ENCODE measurements at regions not wholly inside any gene's neighbourhood (a gene's known extent, or its start where the extent isn't known, plus 50 kb on each side); places are given as distances from the start of the nearest gene placed in this dataset.
A peak's percentile ranks its signal among the peaks of the same experiment; 100 is the strongest.

DNA sequence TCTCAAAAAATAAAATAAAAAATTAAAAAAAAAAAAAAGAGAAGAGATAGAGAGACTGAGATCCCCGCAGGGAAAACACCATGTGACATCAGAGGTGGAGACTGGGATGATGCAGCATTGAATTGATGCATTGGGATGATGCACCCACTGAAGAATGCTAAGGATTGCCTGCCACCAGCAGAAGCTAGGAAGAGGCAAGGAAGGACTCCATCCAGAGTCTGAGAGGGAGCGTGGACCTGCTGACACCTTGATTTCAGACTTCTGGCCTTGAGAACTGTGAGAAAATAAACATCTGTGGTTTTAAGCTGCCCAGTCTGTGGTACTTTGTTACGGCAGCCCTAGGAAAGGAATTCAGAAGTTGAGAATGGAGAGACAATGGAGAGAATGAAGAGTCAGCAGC is 89.8 kb upstream of the PRPS1L1 start:
- Histone ChIP-seq H3K4me3 (no peak overlapping the region), H3K27me3 (no peaks in the 10 kb centered on the region), H3K27ac (no peak overlapping the region), H3K4me1 (peaks cover 4% of the 10 kb centered on the region), H3K36me3 (no peaks in the 10 kb centered on the region), H3K9me3 (no peaks in the 10 kb centered on the region)
- no peak for DNase-seq (ENCODE audit: extremely low spot score in 2 of 2)
- intact Hi-C loops (cut with DNase I): no loop called here
- TF ChIP-seq CTCF (IDR thresholded peaks at IDR 0.05) (no peak), POLR2AphosphoS5 (IDR thresholded peaks at IDR 0.05; ENCODE audit: insufficient read depth in 1 of 2, low read depth in 1 of 2) (no peak), POLR2A (IDR thresholded peaks at IDR 0.05) (no peak)

GRCh38 chr7:18119985-18120384 is 92.3 kb upstream of the PRPS1L1 start:
- H3K4me1 ChIP-seq: peaks cover 9% of the 10 kb centered on the region
- no peak overlapping the region for H3K4me3 ChIP-seq
- no peaks in the 10 kb centered on the region for H3K27me3 ChIP-seq
- H3K9me3 ChIP-seq: no peaks in the 10 kb centered on the region
- TF ChIP-seq POLR2AphosphoS5 (IDR thresholded peaks at IDR 0.05; ENCODE audit: insufficient read depth in 1 of 2, low read depth in 1 of 2): no peak
- no peak for TF ChIP-seq CTCF (IDR thresholded peaks at IDR 0.05)
- TF ChIP-seq POLR2A (IDR thresholded peaks at IDR 0.05): no peak
- no peak overlapping the region for H3K27ac ChIP-seq
- intact Hi-C loops (cut with DNase I): no loop called here
- no peaks in the 10 kb centered on the region for H3K36me3 ChIP-seq
- DNase-seq (ENCODE audit: extremely low spot score in 2 of 2): no peak

- intact Hi-C loops (cut with DNase I): no loop called here
- H3K27ac ChIP-seq: no peak overlapping the region
- TF ChIP-seq CTCF (IDR thresholded peaks at IDR 0.05): no peak
- no peak for TF ChIP-seq POLR2A (IDR thresholded peaks at IDR 0.05)
- TF ChIP-seq POLR2AphosphoS5 (IDR thresholded peaks at IDR 0.05; ENCODE audit: insufficient read depth in 1 of 2, low read depth in 1 of 2): no peak
- no peak for DNase-seq (ENCODE audit: extremely low spot score in 2 of 2)
- no peaks in the 10 kb centered on the region for H3K27me3 ChIP-seq
- no peak overlapping the region for H3K4me3 ChIP-seq
- H3K4me1 ChIP-seq: peaks cover 23% of the 10 kb centered on the region
- H3K36me3 ChIP-seq: no peaks in the 10 kb centered on the region
- no peaks in the 10 kb centered on the region for H3K9me3 ChIP-seq
Measured at GRCh38 chr7:18123508-18124239, 96.0 kb upstream of the PRPS1L1 start.

GRCh38 chr7:18125476-18125875 is 97.8 kb upstream of the PRPS1L1 start:
- no peak for TF ChIP-seq CTCF (IDR thresholded peaks at IDR 0.05)
- TF ChIP-seq POLR2AphosphoS5 (IDR thresholded peaks at IDR 0.05; ENCODE audit: insufficient read depth in 1 of 2, low read depth in 1 of 2): no peak
- no peak for TF ChIP-seq POLR2A (IDR thresholded peaks at IDR 0.05)
- DNase-seq (ENCODE audit: extremely low spot score in 2 of 2): no peak
- H3K27ac ChIP-seq: no peak overlapping the region
- H3K27me3 ChIP-seq: no peaks in the 10 kb centered on the region
- no peak overlapping the region for H3K4me3 ChIP-seq
- peaks cover 19% of the 10 kb centered on the region for H3K4me1 ChIP-seq
- H3K36me3 ChIP-seq: no peaks in the 10 kb centered on the region
- H3K9me3 ChIP-seq: no peaks in the 10 kb centered on the region
- intact Hi-C loops (cut with DNase I): no loop called here

DNA sequence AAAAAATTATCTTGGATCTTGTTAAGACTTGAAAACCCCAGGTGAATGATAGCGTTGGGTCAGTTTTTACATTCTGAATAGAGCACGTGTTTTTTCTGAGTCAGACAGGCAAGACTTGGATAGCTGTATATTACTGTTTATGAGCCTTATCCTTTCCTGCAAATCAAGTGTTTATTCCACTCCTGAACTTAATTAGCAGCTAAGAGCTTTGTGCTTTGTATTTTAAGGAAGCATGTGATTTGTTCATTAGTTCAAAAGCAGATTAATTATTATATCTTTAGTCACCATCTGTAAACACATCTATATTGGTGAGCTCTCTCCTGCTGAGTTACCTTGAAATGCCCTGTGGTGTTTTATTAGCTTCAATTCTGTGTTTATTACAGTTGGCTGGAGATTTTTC is 98.6 kb upstream of the PRPS1L1 start:
- Histone ChIP-seq H3K27ac (no peak overlapping the region), H3K9me3 (no peaks in the 10 kb centered on the region), H3K4me3 (no peak overlapping the region), H3K36me3 (no peaks in the 10 kb centered on the region), H3K27me3 (no peaks in the 10 kb centered on the region), H3K4me1 (peaks cover 19% of the 10 kb centered on the region)
- intact Hi-C loops (cut with DNase I): no loop called here
- no peak for DNase-seq (ENCODE audit: extremely low spot score in 2 of 2)
- TF ChIP-seq POLR2AphosphoS5 (IDR thresholded peaks at IDR 0.05; ENCODE audit: insufficient read depth in 1 of 2, low read depth in 1 of 2) (peak in 1 of 2 donors; percentile 47), POLR2A (IDR thresholded peaks at IDR 0.05) (no peak), CTCF (IDR thresholded peaks at IDR 0.05) (no peak)
